ENCODE measurements at regions not wholly inside any gene's neighbourhood (a gene's known extent, or its start where the extent isn't known, plus 50 kb on each side); places are given as distances from the start of the nearest gene placed in this dataset.

- Histone ChIP-seq H3K4me1 (replicated peaks in 1 of 4; ENCODE audit: control insufficient read depth in 3 of 4, insufficient read depth in 4 of 4, low read length in 3 of 4) (no peaks in the 10 kb centered on the region), H2BK15ac (ENCODE audit: low read length) (no peak overlapping the region), H2AFZ (ENCODE audit: low read length) (no peak overlapping the region), H3K23ac (ENCODE audit: insufficient read length) (no peak overlapping the region), H3K4me2 (ENCODE audit: insufficient read depth in 1 of 2, low read depth in 2 of 2, low read length in 2 of 2) (no peak overlapping the region), H4K91ac (replicated peaks; ENCODE audit: insufficient read length, low read length) (no peak overlapping the region), H4K20me1 (replicated peaks in 1 of 2; ENCODE audit: control insufficient read depth in 1 of 2, insufficient read depth in 2 of 2, low read length in 2 of 2) (no peaks in the 10 kb centered on the region), H2BK12ac (ENCODE audit: low read depth, low read length) (no peak overlapping the region), H3K14ac (ENCODE audit: insufficient read length) (no peak overlapping the region), H3K4me3 (ENCODE audit: extremely low read depth in 1 of 4, insufficient read depth in 2 of 4, low read depth in 3 of 4, low read length in 4 of 4) (no peak overlapping the region), H4K5ac (ENCODE audit: insufficient read length, low read depth, low read length) (no peak overlapping the region), H2BK5ac (ENCODE audit: low read depth, low read length) (no peak overlapping the region), H3K18ac (ENCODE audit: extremely low read depth, low read length) (no peak overlapping the region), H2AK5ac (ENCODE audit: low read depth, low read length) (no peak overlapping the region), H4K8ac (ENCODE audit: extremely low read depth, insufficient read depth, low read length) (no peak overlapping the region; the same call in 1 of the 2 replicates), H2BK120ac (replicated peaks; ENCODE audit: low read depth, low read length) (no peak overlapping the region), H3K9me3 (ENCODE audit: insufficient read depth in 2 of 2, low read depth in 1 of 2, low read length in 1 of 2) (no peaks in the 10 kb centered on the region), H3K36me3 (ENCODE audit: control insufficient read depth in 2 of 4, insufficient read depth in 4 of 4, low read length in 3 of 4) (no peaks in the 10 kb centered on the region), H3K9ac (replicated peaks in 1 of 4; ENCODE audit: extremely low read depth in 1 of 4, low read depth in 3 of 4, low read length in 3 of 4) (no peak overlapping the region), H3K23me2 (ENCODE audit: low read depth, low read length) (no peaks in the 10 kb centered on the region), H3K27ac (ENCODE audit: low read depth, low read length) (no peak overlapping the region), H3K79me2 (ENCODE audit: control insufficient read depth in 1 of 2, insufficient read depth in 2 of 2, low read length in 2 of 2) (no peaks in the 10 kb centered on the region), H2BK20ac (ENCODE audit: low read length) (no peak overlapping the region), H3K4ac (replicated peaks; ENCODE audit: insufficient read length, low read depth, low read length) (no peak overlapping the region), H3K56ac (replicated peaks; ENCODE audit: insufficient read length, low read depth, low read length) (no peak overlapping the region), H3K27me3 (replicated peaks in 1 of 4; ENCODE audit: control insufficient read depth in 3 of 4, extremely low read depth in 1 of 4, insufficient read depth in 3 of 4, low read length in 3 of 4) (no peaks in the 10 kb centered on the region), H3K79me1 (ENCODE audit: low read depth, low read length) (no peaks in the 10 kb centered on the region)
- ChIA-PET CTCF (ENCODE audit: partially characterized antibody) (interaction anchor here (0.6 to 1.0 kb wide), 2 partner anchors 14 to 28 kb away, joined by 3 read pairs; no protein-coding TSS in a partner anchor), POLR2A (ENCODE audit: partially characterized antibody) (no interaction called here)
- FAIRE-seq = no peak
- TF ChIP-seq RNF2 (IDR thresholded peaks at IDR 0.05; ENCODE audit: borderline replicate concordance, low read depth, low read length, missing control alignments, poor library complexity, severe bottlenecking) (no peak), CTBP2 (IDR thresholded peaks at IDR 0.05; ENCODE audit: borderline replicate concordance, insufficient read depth, insufficient read length, low read length) (no peak), TAF7 (optimal IDR thresholded peaks at IDR 0.05; ENCODE audit: borderline replicate concordance, low read depth, low read length) (no peak), EGR1 (IDR thresholded peaks at IDR 0.05; ENCODE audit: borderline replicate concordance, low read depth, low read length) (no peak), ASH2L (IDR thresholded peaks at IDR 0.05; ENCODE audit: low read length) (no peak), POLR2AphosphoS5 (IDR thresholded peaks at IDR 0.05; ENCODE audit: low read depth, low read length) (no peak)
- no peak for DNase-seq (ENCODE audit: low read depth in 1 of 2, low spot score in 2 of 2)
- WGBS, 2 experiments (ENCODE audit: extremely low coverage in 1 of 2, insufficient coverage in 1 of 2, insufficient read length in 1 of 2, insufficient replicate concordance in 2 of 2, low coverage in 1 of 2, low lambda C conversion rate in 2 of 2, missing lambda C conversion rate in 1 of 2) = 87% methylated on average over 2 of the region's 2 CpGs; no CpG with 5 or more reads in 1 of the 2 experiments
These were observed 322.8 kb upstream of the CTNNB1 start for GRCh38 chr3:40876496-40876895.
